Liver (tissue), 8 donors: ENCODE measurements at regions not wholly inside any gene's neighbourhood (a gene's known extent, or its start where the extent isn't known, plus 50 kb on each side); places are given as distances from the start of the nearest gene placed in this dataset.

Experiments used
- DNase-seq: peaks from one replicate; pipeline ENCODE4 v3.0.0-alpha.2; 2017; ENCODE audit warnings: low spot score
- H3K27ac ChIP-seq, 2 donors: one replicate each; pipeline ENCODE4 v1.7.0; 2013; ENCODE audit warnings: inconsistent platforms in 2 of 2, low read length in 2 of 2, control low read depth in 1 of 2, low read depth in 1 of 2, mild to moderate bottlenecking in 1 of 2
- H3K27me3 ChIP-seq, 4 donors: one replicate each; pipeline versions ENCODE4 v1.6.1 to v1.7.0; 2013; ENCODE audit warnings: low read length in 3 of 4, inconsistent platforms in 1 of 4, mild to moderate bottlenecking in 1 of 4, moderate library complexity in 1 of 4; ENCODE audit not compliant: control insufficient read depth in 4 of 4, insufficient read depth in 4 of 4
- H3K36me3 ChIP-seq, 4 donors: one replicate each; pipeline versions ENCODE4 v1.6.1 to v1.7.0; 2013; ENCODE audit warnings: low read length in 3 of 4, mild to moderate bottlenecking in 3 of 4, low read depth in 1 of 4, moderate library complexity in 1 of 4; ENCODE audit not compliant: control insufficient read depth in 4 of 4, insufficient read depth in 3 of 4
- H3K4me1 ChIP-seq, 4 donors: one replicate each; pipeline versions ENCODE4 v1.6.1 to v1.7.0; 2013; ENCODE audit warnings: low read length in 3 of 4, mild to moderate bottlenecking in 3 of 4, moderate library complexity in 1 of 4; ENCODE audit not compliant: control insufficient read depth in 4 of 4, insufficient read depth in 4 of 4
- H3K4me3 ChIP-seq, 3 donors: one replicate each; pipeline versions ENCODE4 v1.6.1 to v1.7.0; 2013; ENCODE audit warnings: low read length in 3 of 3, control low read depth in 1 of 3, low read depth in 1 of 3, mild to moderate bottlenecking in 1 of 3
- H3K9ac ChIP-seq, 2 donors: one replicate each; pipeline ENCODE4 v1.7.0; 2013; ENCODE audit warnings: low read length in 2 of 2, mild to moderate bottlenecking in 2 of 2, moderate library complexity in 2 of 2, control low read depth in 1 of 2, low read depth in 1 of 2
- H3K9me3 ChIP-seq, 4 donors: one replicate each; pipeline versions ENCODE4 v1.6.1 to v1.7.0; 2013; ENCODE audit warnings: low read length in 3 of 4; ENCODE audit not compliant: control insufficient read depth in 4 of 4
- ATF3 ChIP-seq: IDR thresholded peaks from 2 replicates; pipeline ENCODE4 v1.6.1; 2016; ENCODE audit warnings: antibody characterized with exemption
- EGR1 ChIP-seq, 2 donors: IDR thresholded peaks; 2 replicates each; pipeline ENCODE4 v1.6.1; 2016 to 2018; ENCODE audit warnings: antibody characterized with exemption in 2 of 2, low read depth in 2 of 2
- FOXA1 ChIP-seq: IDR thresholded peaks from 2 replicates; pipeline ENCODE4 v1.6.1; 2016; ENCODE audit warnings: antibody characterized with exemption
- FOXA2 ChIP-seq: IDR thresholded peaks from 2 replicates; pipeline ENCODE4 v1.6.1; 2016; ENCODE audit warnings: antibody characterized with exemption
- GABPA ChIP-seq, 2 donors: IDR thresholded peaks in 1 of 2; conservative IDR thresholded peaks in 1 of 2; 2 replicates each; pipeline ENCODE4 v1.6.1; 2016; ENCODE audit warnings: antibody characterized with exemption in 2 of 2, mild to moderate bottlenecking in 1 of 2, moderate library complexity in 1 of 2
- HNF4A ChIP-seq, 2 donors: conservative IDR thresholded peaks; 2 replicates each; pipeline ENCODE4 v1.6.1; 2016; ENCODE audit warnings: antibody characterized with exemption in 2 of 2, mild to moderate bottlenecking in 2 of 2
- HNF4G ChIP-seq: IDR thresholded peaks from 2 replicates; pipeline ENCODE4 v1.6.1; 2016; ENCODE audit warnings: antibody characterized with exemption
- JUND ChIP-seq, 2 donors: IDR thresholded peaks; 2 replicates each; pipeline ENCODE4 v1.6.1; 2016; ENCODE audit warnings: antibody characterized with exemption in 2 of 2
- MAX ChIP-seq: IDR thresholded peaks from 2 replicates; pipeline ENCODE4 v1.6.1; 2016; ENCODE audit warnings: antibody characterized with exemption
- NR2F2 ChIP-seq: IDR thresholded peaks from 2 replicates; pipeline ENCODE4 v1.6.1; 2016; ENCODE audit warnings: antibody characterized with exemption
- RAD21 ChIP-seq, 2 donors: IDR thresholded peaks; 2 replicates each; pipeline ENCODE4 v1.6.1; 2016; ENCODE audit warnings: antibody characterized with exemption in 2 of 2, mild to moderate bottlenecking in 2 of 2
- REST ChIP-seq: IDR thresholded peaks from 2 replicates; pipeline ENCODE4 v1.6.1; 2016; ENCODE audit warnings: antibody characterized with exemption, mild to moderate bottlenecking
- RXRA ChIP-seq, 2 donors: IDR thresholded peaks; 2 replicates each; pipeline ENCODE4 v1.6.1; 2017 to 2018; ENCODE audit warnings: antibody characterized with exemption in 2 of 2, mild to moderate bottlenecking in 1 of 2
- SP1 ChIP-seq: IDR thresholded peaks from 2 replicates; pipeline ENCODE4 v1.6.1; 2018; ENCODE audit warnings: antibody characterized with exemption, mild to moderate bottlenecking
- TAF1 ChIP-seq: conservative IDR thresholded peaks from 2 replicates; pipeline ENCODE4 v1.6.1; 2016; ENCODE audit warnings: antibody characterized with exemption, mild to moderate bottlenecking
- YY1 ChIP-seq: IDR thresholded peaks from 2 replicates; pipeline ENCODE4 v1.6.1; 2016; ENCODE audit warnings: antibody characterized with exemption, mild to moderate bottlenecking
- ZBTB33 ChIP-seq: IDR thresholded peaks from 2 replicates; pipeline ENCODE4 v1.6.1; 2016; ENCODE audit warnings: antibody characterized with exemption
- WGBS: extraction: QIAGEN DNeasy Blood & Tissue Kit; methylation state at CpG from one replicate; pipeline ENCODE4 v1.1.7; 2013; 5-methylcytosine and 5-hydroxymethylcytosine counted together
- TF ChIP-seq, protein P1 (sequence below): fragments of 150-350 bp; IDR thresholded peaks from 2 replicates; pipeline ENCODE4 v1.5.1; 2017; ENCODE audit warnings: improper control_type of control experiment, low read depth, low read length; ENCODE audit not compliant: missing input control
- donor health status: healthy.
- donor health status: healthy.
- donor health status: healthy.
- donor health status: healthy.
- donor health status: healthy.

GRCh38 chr4:151885123-151885522 lies 124.3 kb upstream of the GATB start:
- Histone ChIP-seq H3K27ac (no peak overlapping the region), H3K4me1 (no peaks in the 10 kb centered on the region), H3K9ac (no peak overlapping the region), H3K36me3 (no peaks in the 10 kb centered on the region), H3K9me3 (no peaks in the 10 kb centered on the region), H3K4me3 (no peak overlapping the region), H3K27me3 (no peaks in the 10 kb centered on the region)
- no peak for DNase-seq
- TF ChIP-seq FOXA1 (no peak), MAX (no peak), ZBTB33 (no peak), REST (no peak), YY1 (no peak), EGR1 (IDR thresholded peaks at IDR 0.05; ENCODE audit: low read depth in 2 of 2) (no peak), TAF1 (no peak), JUND (IDR thresholded peaks at IDR 0.05) (no peak), NR2F2 (no peak), HNF4A (conservative IDR thresholded peaks at IDR 0.05) (no peak), GABPA (IDR thresholded peaks at IDR 0.05 in 1 of 2, conservative IDR thresholded peaks at IDR 0.05 in 1 of 2) (no peak)
- WGBS, result 86% methylated on average over 5 of the region's 5 CpGs

DNA sequence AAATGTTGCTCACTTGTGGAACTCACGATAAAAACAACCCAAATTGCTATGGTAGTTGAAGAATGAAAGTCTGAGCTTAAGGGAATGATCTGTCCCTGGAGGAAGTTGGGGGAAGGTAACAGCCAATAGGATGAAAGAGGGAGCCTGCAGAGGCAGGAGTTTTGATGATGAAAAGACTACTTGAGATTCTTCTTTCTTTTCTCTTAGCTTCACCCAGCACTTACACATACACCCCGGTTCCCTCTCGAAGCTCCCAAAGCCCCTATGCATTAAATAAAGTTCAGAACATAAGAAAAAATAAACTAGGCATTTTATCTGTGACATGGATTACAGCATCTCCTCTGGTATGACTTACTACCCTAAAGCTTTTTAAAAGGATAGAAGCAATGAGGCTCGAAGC lies 122.9 kb upstream of the GATB start:
- TF ChIP-seq SP1 (no peak), YY1 (no peak), JUND (IDR thresholded peaks at IDR 0.05) (no peak), ZBTB33 (no peak), ATF3 (no peak), HNF4A (conservative IDR thresholded peaks at IDR 0.05) (no peak), GABPA (IDR thresholded peaks at IDR 0.05 in 1 of 2, conservative IDR thresholded peaks at IDR 0.05 in 1 of 2) (no peak), FOXA1 (no peak), FOXA2 (no peak), REST (no peak), RXRA (IDR thresholded peaks at IDR 0.05) (no peak), TAF1 (no peak), EGR1 (IDR thresholded peaks at IDR 0.05; ENCODE audit: low read depth in 2 of 2) (no peak), NR2F2 (no peak), HNF4G (no peak), MAX (no peak), RAD21 (IDR thresholded peaks at IDR 0.05) (no peak)
- TF ChIP-seq, protein P1, sequence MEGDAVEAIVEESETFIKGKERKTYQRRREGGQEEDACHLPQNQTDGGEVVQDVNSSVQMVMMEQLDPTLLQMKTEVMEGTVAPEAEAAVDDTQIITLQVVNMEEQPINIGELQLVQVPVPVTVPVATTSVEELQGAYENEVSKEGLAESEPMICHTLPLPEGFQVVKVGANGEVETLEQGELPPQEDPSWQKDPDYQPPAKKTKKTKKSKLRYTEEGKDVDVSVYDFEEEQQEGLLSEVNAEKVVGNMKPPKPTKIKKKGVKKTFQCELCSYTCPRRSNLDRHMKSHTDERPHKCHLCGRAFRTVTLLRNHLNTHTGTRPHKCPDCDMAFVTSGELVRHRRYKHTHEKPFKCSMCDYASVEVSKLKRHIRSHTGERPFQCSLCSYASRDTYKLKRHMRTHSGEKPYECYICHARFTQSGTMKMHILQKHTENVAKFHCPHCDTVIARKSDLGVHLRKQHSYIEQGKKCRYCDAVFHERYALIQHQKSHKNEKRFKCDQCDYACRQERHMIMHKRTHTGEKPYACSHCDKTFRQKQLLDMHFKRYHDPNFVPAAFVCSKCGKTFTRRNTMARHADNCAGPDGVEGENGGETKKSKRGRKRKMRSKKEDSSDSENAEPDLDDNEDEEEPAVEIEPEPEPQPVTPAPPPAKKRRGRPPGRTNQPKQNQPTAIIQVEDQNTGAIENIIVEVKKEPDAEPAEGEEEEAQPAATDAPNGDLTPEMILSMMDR, result no peak

More for the DNA sequence above, 122.9 kb upstream of the GATB start:
- Histone ChIP-seq H3K9ac (no peak overlapping the region), H3K4me1 (no peaks in the 10 kb centered on the region), H3K27me3 (no peaks in the 10 kb centered on the region), H3K9me3 (no peaks in the 10 kb centered on the region), H3K27ac (no peak overlapping the region), H3K36me3 (no peaks in the 10 kb centered on the region), H3K4me3 (no peak overlapping the region)
- no peak for DNase-seq
- 87% methylated on average over 4 of the region's 4 CpGs for WGBS
